ENCODE measurements at regions not wholly inside any gene's neighbourhood (a gene's known extent, or its start where the extent isn't known, plus 50 kb on each side); places are given as distances from the start of the nearest gene placed in this dataset.

- DNase-seq (ENCODE audit: low spot score) = no peak
These were observed 183.5 kb downstream of the CBLN2 start for GRCh38 chr18:72360634-72361033.

DNA sequence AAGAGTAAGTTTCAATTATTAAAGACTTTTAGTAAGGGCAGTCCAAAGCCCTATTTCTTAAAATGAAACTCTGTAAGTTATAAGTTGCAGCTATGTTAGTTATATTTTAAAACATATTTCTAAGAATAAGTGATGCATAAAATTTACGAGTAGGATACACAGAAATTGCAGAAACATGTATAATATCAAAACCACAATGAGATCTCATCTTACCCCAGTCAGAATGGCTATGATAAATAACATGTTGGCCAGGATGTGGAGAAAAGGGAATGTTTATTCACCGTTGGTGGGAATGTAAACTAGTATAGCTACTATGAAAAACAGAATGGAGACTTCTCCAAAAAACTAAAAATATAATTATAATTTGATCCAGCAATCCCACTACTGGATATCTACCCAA lies 201.2 kb downstream of the CBLN2 start:
- DNase-seq (ENCODE audit: low spot score) = no peak

DNA sequence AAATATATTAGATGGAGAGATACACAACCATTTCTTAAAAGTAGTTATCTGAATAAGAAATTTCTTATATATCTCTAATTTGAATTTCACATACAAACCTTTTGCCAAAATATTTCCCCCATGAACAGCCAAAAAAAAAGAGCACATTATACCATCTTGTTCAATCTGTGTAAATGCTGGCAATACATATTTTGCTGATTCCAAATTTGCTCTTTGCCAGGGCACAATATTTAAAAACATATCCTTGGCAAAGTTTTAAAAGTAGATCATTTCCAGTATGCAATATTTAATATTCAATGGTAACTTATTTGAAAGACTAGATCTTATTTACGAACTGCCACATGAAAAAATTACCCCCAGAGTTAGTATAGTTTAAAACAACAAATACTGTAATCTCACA lies 204.2 kb downstream of the CBLN2 start:
- no peak for DNase-seq (ENCODE audit: low spot score)

DNA sequence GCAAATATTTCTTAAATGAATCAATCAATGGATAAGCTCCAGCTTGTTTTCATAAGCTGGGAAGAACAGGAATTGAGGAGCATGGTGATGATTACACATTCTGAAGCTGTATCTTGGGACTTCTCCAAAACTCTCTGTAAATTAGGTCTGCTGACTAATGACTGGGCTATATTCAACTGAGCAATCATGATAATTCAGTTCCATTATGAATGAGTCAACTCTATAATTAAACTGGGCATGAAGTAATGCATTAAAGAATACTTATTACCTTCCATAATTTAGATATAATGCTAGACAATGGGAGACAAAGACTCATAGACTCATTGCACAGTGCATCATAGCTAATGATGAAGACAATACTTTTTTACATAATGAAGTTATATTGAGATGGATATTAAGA lies 207.4 kb downstream of the CBLN2 start:
- no peak for DNase-seq (ENCODE audit: low spot score)

GRCh38 chr18:72329533-72329932 lies 214.6 kb downstream of the CBLN2 start:
- no peak for DNase-seq (ENCODE audit: low spot score)

- DNase-seq (ENCODE audit: low spot score) = no peak
These were observed 218.8 kb downstream of the CBLN2 start for GRCh38 chr18:72325307-72325706.

GRCh38 chr18:72324677-72325076 lies 219.5 kb downstream of the CBLN2 start:
- no peak for DNase-seq (ENCODE audit: low spot score)

DNA sequence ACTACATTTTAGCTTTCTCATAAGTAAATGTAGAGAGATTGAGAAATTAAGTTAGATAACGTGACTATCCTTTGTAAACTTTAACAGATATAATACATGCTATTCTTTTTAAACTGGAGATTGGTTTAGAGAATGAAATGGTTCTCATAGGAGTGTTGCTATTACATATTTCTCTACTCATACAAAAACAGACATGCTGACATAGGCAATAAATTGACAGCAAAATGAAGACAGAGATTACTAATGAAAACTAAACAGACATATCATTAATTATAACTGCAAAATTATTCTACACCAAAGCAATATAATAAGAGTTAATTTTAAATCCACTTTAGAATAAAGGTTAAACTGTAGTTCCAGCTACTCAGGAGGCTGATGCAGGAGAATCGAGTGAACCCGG lies 227.6 kb downstream of the CBLN2 start:
- DNase-seq (ENCODE audit: low spot score) = no peak

- DNase-seq (ENCODE audit: low spot score) = no peak
These were observed 260.8 kb downstream of the CBLN2 start for GRCh38 chr18:72283148-72283925.

DNA sequence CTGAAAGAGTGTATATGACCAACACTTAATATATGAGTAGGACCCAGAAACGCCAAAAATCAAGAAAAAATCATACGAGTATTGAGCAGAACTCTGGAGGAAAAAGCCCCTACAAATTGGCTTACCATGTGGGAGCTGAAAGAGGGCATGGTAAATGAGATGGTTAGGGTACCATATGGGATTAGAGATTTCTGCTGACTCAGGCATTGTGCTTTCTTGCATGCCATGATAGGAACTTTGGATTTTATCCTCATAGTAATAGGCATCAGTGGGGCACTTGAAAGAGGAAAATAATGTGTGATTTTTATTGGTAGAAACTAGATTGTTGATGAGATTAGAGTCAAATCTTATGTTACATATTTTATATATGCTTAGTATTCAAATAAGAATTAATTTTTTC lies 271.1 kb downstream of the CBLN2 start:
- DNase-seq (ENCODE audit: low spot score) = no peak

- no peak for DNase-seq (ENCODE audit: low spot score)
These were observed 282.6 kb downstream of the CBLN2 start for GRCh38 chr18:72261590-72261989.

- no peak for DNase-seq (ENCODE audit: low spot score)
These were observed 298.1 kb downstream of the CBLN2 start for GRCh38 chr18:72246076-72246475.

DNA sequence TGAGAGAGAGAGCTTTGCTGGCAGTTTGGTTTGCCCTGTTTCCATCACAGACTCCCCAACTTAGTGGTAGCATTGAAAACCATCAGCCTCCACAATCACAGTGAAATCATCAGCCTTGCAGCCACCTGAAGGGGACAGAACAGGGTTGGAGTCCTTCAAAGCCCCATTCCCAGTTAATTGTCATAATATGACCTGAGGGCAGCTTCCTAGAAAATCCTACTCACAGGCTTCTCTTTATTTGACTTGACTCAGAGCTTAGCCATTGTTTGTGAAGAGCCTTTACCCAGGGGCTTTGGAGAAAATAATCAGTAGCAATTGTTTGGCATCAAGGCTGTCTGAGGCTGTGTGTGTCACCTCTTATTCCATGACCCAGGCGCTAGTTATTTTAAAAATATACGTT lies 308.7 kb downstream of the CBLN2 start:
- no peak for DNase-seq (ENCODE audit: low spot score)

- no peak for DNase-seq (ENCODE audit: low spot score)
These were observed 311.0 kb downstream of the CBLN2 start for GRCh38 chr18:72233106-72233505.

- DNase-seq (ENCODE audit: low spot score) = no peak
These were observed 311.5 kb downstream of the CBLN2 start for GRCh38 chr18:72232644-72233043.

DNA sequence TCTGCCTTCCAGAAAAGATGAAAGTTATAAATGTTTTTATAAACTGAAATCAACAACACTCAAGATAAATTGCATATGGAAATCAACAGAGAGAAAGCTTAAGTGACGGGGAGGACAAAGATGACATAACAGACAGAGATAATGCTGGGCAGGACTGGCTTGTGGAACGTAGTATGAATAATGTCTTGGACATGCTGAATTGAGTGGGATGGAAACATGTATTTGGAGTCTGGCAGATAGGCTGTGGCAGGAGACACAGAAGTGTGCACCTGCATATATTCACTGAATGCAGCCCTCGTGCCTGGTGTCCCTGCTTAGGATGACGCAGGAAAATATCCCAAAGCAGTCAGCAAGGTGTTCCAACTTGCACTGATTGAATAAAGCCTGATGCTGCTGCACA lies 318.2 kb downstream of the CBLN2 start:
- DNase-seq (ENCODE audit: low spot score) = no peak

- DNase-seq (ENCODE audit: low spot score) = no peak
These were observed 320.4 kb downstream of the CBLN2 start for GRCh38 chr18:72223733-72224132.

- DNase-seq (ENCODE audit: low spot score) = no peak
These were observed 335.0 kb downstream of the CBLN2 start for GRCh38 chr18:72208920-72209676.

- DNase-seq (ENCODE audit: low spot score) = no peak
These were observed 336.9 kb downstream of the CBLN2 start for GRCh38 chr18:72207280-72207679.

DNA sequence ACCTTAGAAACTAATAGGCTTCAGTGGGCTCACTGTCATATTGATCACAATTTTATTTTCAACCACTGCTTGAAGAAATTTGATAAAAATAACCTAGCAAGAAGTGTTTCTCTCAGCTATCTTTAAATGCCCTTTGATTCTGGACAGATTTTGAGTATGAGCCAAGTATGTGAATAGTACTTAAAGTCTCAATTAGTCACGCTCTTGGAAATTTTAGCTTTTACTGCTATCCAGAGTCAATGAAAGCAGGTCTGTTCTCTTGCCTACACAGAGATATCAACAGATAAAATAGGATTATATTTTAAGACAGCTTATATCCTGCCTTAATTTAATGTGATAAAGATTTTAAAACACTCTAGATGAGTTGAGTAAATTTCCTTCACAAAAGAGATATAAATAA lies 337.3 kb downstream of the CBLN2 start:
- no peak for DNase-seq (ENCODE audit: low spot score)

- DNase-seq (ENCODE audit: low spot score) = no peak
These were observed 343.1 kb downstream of the CBLN2 start for GRCh38 chr18:72201032-72201431.

DNA sequence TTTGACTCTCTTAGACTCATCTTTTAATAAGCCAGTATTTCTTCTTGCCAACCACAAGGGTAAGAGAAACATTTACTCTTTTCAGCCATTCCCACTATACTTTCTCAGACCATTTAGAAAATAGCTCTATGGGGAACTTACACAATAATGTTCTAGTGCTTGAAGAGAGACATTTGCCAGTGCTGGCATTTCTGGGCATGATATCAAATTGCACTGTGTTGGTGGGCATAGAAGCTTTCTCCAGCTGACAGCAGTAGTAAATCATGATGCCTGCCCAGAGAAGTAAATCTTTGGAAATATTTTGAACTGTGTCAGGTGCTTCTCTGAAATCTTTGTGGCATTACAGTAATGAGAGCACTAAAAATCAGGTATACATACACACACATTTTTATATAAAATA lies 346.6 kb downstream of the CBLN2 start:
- DNase-seq (ENCODE audit: low spot score) = no peak

DNA sequence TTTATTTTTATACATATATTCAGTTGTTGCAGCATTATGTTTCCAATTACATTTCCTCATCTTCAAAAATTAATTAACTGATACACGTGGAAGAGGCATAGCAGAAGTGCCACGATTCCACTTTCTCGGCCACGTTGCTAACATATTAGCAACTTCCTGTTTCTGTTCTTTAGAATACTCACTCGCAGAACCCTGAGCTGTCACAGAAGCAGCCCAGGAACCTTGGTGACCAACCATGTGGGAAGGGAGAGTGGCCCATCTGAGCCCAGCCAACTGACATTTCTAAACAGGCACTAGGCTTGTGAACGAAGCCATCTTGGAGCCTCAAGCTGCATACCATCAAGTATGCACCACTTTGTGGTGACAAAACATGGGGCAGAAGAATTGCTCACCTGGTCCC lies 350.1 kb downstream of the CBLN2 start:
- no peak for DNase-seq (ENCODE audit: low spot score)

- DNase-seq (ENCODE audit: low spot score) = no peak
These were observed 356.2 kb downstream of the CBLN2 start for GRCh38 chr18:72187956-72188355.
